GM23338 (cell line): ENCODE measurements at regions not wholly inside any gene's neighbourhood (a gene's known extent, or its start where the extent isn't known, plus 50 kb on each side); places are given as distances from the start of the nearest gene placed in this dataset.
"Not testable (repeated sequence)": the region's sequence is repeated elsewhere in the genome, so short reads cannot be mapped to it uniquely, and the experiment has no call there.

ENCODE experiments used
- ATAC-seq: fragments of 200-7000 bp; cut with Tn5 transposase; 3 replicates; pipeline ENCODE4 v1.9.1; 2020
- DNase-seq: peaks from one replicate; pipeline ENCODE4 v3.0.0-alpha.2; 2015; ENCODE audit warnings: low spot score
- H2AFZ ChIP-seq: fragments of 200-600 bp; sonication (generic); 2 replicates; pipeline ENCODE4 v1.8.0; 2016; ENCODE audit warnings: antibody characterized with exemption, mild to moderate bottlenecking, moderate library complexity
- H3F3A ChIP-seq: fragments of 200-600 bp; sonication (generic); replicated peaks from 2 replicates; pipeline ENCODE4 v1.8.0; 2017; ENCODE audit warnings: antibody characterized with exemption, mixed run types, low read depth
- H3K27ac ChIP-seq: fragments of 200-600 bp; sonication (generic); 2 replicates; pipeline ENCODE4 v1.6.1; 2016; ENCODE audit warnings: low read depth
- H3K27me3 ChIP-seq: fragments of 200-600 bp; sonication (generic); 2 replicates; pipeline ENCODE4 v1.8.0; 2016; ENCODE audit warnings: mild to moderate bottlenecking, mixed run types, moderate library complexity; ENCODE audit not compliant: insufficient read depth
- H3K36me3 ChIP-seq: fragments of 200-600 bp; sonication (generic); 2 replicates; pipeline ENCODE4 v1.8.0; 2016; ENCODE audit warnings: mild to moderate bottlenecking; ENCODE audit not compliant: insufficient read depth
- H3K4me1 ChIP-seq: fragments of 200-600 bp; sonication (generic); 2 replicates; pipeline ENCODE4 v1.8.0; 2016; ENCODE audit warnings: mild to moderate bottlenecking, moderate library complexity; ENCODE audit not compliant: insufficient read depth
- H3K4me2 ChIP-seq: fragments of 200-600 bp; sonication (generic); 2 replicates; pipeline ENCODE4 v1.7.1; 2017; ENCODE audit warnings: mixed run types
- H3K4me3 ChIP-seq: fragments of 200-600 bp; sonication (generic); 2 replicates; pipeline ENCODE4 v1.6.1; 2016; ENCODE audit warnings: mixed run types
- H3K79me2 ChIP-seq: fragments of 200-600 bp; sonication (generic); replicated peaks from 2 replicates; pipeline ENCODE4 v1.8.0; 2017; ENCODE audit warnings: mild to moderate bottlenecking; ENCODE audit not compliant: insufficient read depth
- H3K9me2 ChIP-seq: fragments of 200-600 bp; sonication (generic); 2 replicates; pipeline ENCODE4 v1.8.0; 2017; ENCODE audit not compliant: insufficient read depth
- H4K20me1 ChIP-seq: fragments of 200-600 bp; sonication (generic); replicated peaks from 2 replicates; pipeline ENCODE4 v1.8.0; 2017; ENCODE audit warnings: mild to moderate bottlenecking; ENCODE audit not compliant: insufficient read depth
- H3K27ac Mint-ChIP-seq: 2 replicates; pipeline ENCODE4 v1.8.0; 2020; ENCODE audit warnings: inconsistent platforms, mild to moderate bottlenecking, moderate library complexity, mixed read lengths
- H3K27me3 Mint-ChIP-seq: 3 replicates; pipeline ENCODE4 v1.8.0; 2022; ENCODE audit warnings: low read depth, mild to moderate bottlenecking, moderate library complexity, mixed read lengths, inconsistent platforms; ENCODE audit not compliant: insufficient read depth, poor library complexity
- H3K36me3 Mint-ChIP-seq: 3 replicates; pipeline ENCODE4 v1.8.0; 2021; ENCODE audit warnings: low read depth, mild to moderate bottlenecking, inconsistent platforms, moderate library complexity, mixed read lengths
- H3K4me1 Mint-ChIP-seq: 3 replicates; pipeline ENCODE4 v1.8.0; 2020; ENCODE audit warnings: mild to moderate bottlenecking, inconsistent platforms, mixed read lengths
- H3K4me3 Mint-ChIP-seq: 3 replicates; pipeline ENCODE4 v1.8.0; 2021; ENCODE audit warnings: moderate library complexity, mild to moderate bottlenecking, inconsistent platforms, mixed read lengths
- H3K9me3 Mint-ChIP-seq: 3 replicates; pipeline ENCODE4 v1.8.0; 2020; ENCODE audit warnings: moderate library complexity, mild to moderate bottlenecking, inconsistent platforms, mixed read lengths
- REST ChIP-seq: IDR thresholded peaks from one replicate; pipeline ENCODE4 v1.6.1; 2018; ENCODE audit warnings: antibody characterized with exemption; ENCODE audit not compliant: unreplicated experiment
- ZNF331 ChIP-seq: fragments of 250-450 bp; sonication (Bioruptor Pico); IDR thresholded peaks from 2 replicates; pipeline ENCODE4 v1.5.0; 2020; ENCODE audit warnings: low read depth, mild to moderate bottlenecking, moderate library complexity

GRCh38 chr15:24292837-24293236 is 382.7 kb upstream of the NPAP1 start (continued):
- no peak for TF ChIP-seq REST
- TF ChIP-seq ZNF331 (CRISPR knock-in tag), result no peak

GRCh38 chr15:24300804-24301368 is 374.7 kb upstream of the NPAP1 start:
- not testable (repeated sequence) for H3K4me2 ChIP-seq, H3K9me2 ChIP-seq, H2AFZ ChIP-seq, H3K79me2 ChIP-seq, H3K4me3 ChIP-seq, H3F3A ChIP-seq, H3K27ac Mint-ChIP-seq, DNase-seq, H3K4me1 ChIP-seq, H3K4me1 Mint-ChIP-seq, H3K27me3 ChIP-seq, H3K27ac ChIP-seq, H4K20me1 ChIP-seq, H3K36me3 Mint-ChIP-seq, H3K36me3 ChIP-seq, H3K27me3 Mint-ChIP-seq, H3K4me3 Mint-ChIP-seq, ATAC-seq
- peaks cover 66% of the 10 kb centered on the region for H3K9me3 Mint-ChIP-seq

- H3K79me2 ChIP-seq, H3K4me3 ChIP-seq, H3K27ac ChIP-seq, H3K36me3 ChIP-seq, H3K4me2 ChIP-seq, H3K4me1 ChIP-seq, ATAC-seq, H3K4me1 Mint-ChIP-seq, H4K20me1 ChIP-seq, H3K27ac Mint-ChIP-seq, DNase-seq, H3K9me2 ChIP-seq, H3K27me3 ChIP-seq, H2AFZ ChIP-seq, H3F3A ChIP-seq, H3K4me3 Mint-ChIP-seq, H3K36me3 Mint-ChIP-seq, H3K27me3 Mint-ChIP-seq: not testable (repeated sequence)
- peaks cover 67% of the 10 kb centered on the region for H3K9me3 Mint-ChIP-seq
These were observed 373.6 kb upstream of the NPAP1 start for GRCh38 chr15:24301999-24302398.

- not testable (repeated sequence) for H3K27ac ChIP-seq, H3K36me3 Mint-ChIP-seq, H4K20me1 ChIP-seq
These were observed 370.8 kb upstream of the NPAP1 start for GRCh38 chr15:24304747-24305146.

GRCh38 chr15:24305643-24306042 is 369.9 kb upstream of the NPAP1 start:
- not testable (repeated sequence) for H3K27ac ChIP-seq, H3K4me1 Mint-ChIP-seq, H2AFZ ChIP-seq, H3K4me3 Mint-ChIP-seq, ATAC-seq, H3K4me3 ChIP-seq, H3K27me3 Mint-ChIP-seq, H3K9me2 ChIP-seq, H3K36me3 ChIP-seq, H3K27me3 ChIP-seq, DNase-seq, H3K4me1 ChIP-seq, H3K4me2 ChIP-seq, H3K36me3 Mint-ChIP-seq, H4K20me1 ChIP-seq, H3K27ac Mint-ChIP-seq, H3K79me2 ChIP-seq, H3F3A ChIP-seq
- H3K9me3 Mint-ChIP-seq, result peaks cover 58% of the 10 kb centered on the region

More at GRCh38 chr15:24304747-24305146, 370.8 kb upstream of the NPAP1 start:
- not testable (repeated sequence) for H2AFZ ChIP-seq, H3K36me3 ChIP-seq, H3K4me3 Mint-ChIP-seq, H3K4me3 ChIP-seq, H3K4me1 Mint-ChIP-seq, H3K27me3 Mint-ChIP-seq, H3K4me1 ChIP-seq, DNase-seq, H3K27me3 ChIP-seq, H3K27ac Mint-ChIP-seq, H3K9me2 ChIP-seq, H3F3A ChIP-seq, H3K4me2 ChIP-seq, H3K79me2 ChIP-seq, ATAC-seq
- peaks cover 58% of the 10 kb centered on the region for H3K9me3 Mint-ChIP-seq

- DNase-seq, result peak; percentile 3
- H3K9me2 ChIP-seq, H3F3A ChIP-seq, H3K27ac Mint-ChIP-seq, H3K4me3 Mint-ChIP-seq, H3K79me2 ChIP-seq, H3K4me2 ChIP-seq, H3K36me3 Mint-ChIP-seq, H3K4me1 ChIP-seq, H2AFZ ChIP-seq, H3K27ac ChIP-seq, H3K36me3 ChIP-seq, H3K4me3 ChIP-seq, H3K27me3 ChIP-seq, H3K27me3 Mint-ChIP-seq, H4K20me1 ChIP-seq, H3K4me1 Mint-ChIP-seq: not testable (repeated sequence)
- ATAC-seq, result peak; percentile 67
- peaks cover 54% of the 10 kb centered on the region for H3K9me3 Mint-ChIP-seq
These were observed 365.9 kb upstream of the NPAP1 start for GRCh38 chr15:24309700-24310099.
